ENCODE measurements at regions not wholly inside any gene's neighbourhood (a gene's known extent, or its start where the extent isn't known, plus 50 kb on each side); places are given as distances from the start of the nearest gene placed in this dataset.

DNA sequence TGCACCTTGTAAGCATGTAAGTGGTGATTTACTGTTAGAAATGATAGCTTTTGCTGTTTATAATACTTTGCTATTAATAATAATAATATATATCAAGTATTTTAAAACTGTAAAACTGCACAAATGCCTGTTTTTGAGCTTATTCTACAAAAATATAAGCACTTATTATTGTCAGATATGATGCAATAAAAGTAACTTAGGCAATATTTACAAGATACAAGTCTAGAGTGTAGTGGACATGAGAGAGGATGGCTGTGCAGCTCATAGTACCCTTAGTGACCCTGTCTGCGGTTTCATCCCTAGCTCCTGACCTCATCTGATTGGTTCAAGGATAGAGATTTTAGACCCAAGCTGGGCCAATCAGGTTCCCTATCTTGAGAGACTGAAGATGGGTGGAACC, 178.4 kb downstream of the MTX2 start:
- no peak for ATAC-seq (ENCODE audit: low read depth)
- Histone ChIP-seq H3K4me3 (ENCODE audit: severe bottlenecking) (no peak overlapping the region), H3K9me3 (ENCODE audit: severe bottlenecking) (no peaks in the 10 kb centered on the region), H3K36me3 (ENCODE audit: low read depth) (no peaks in the 10 kb centered on the region), H3K27ac (ENCODE audit: poor library complexity, severe bottlenecking) (no peak overlapping the region), H3K4me1 (ENCODE audit: insufficient read depth, poor library complexity, severe bottlenecking) (no peaks in the 10 kb centered on the region), H3K27me3 (ENCODE audit: insufficient read depth, poor library complexity, severe bottlenecking) (no peaks in the 10 kb centered on the region)
- no peak for DNase-seq (ENCODE audit: low spot score)
- TF ChIP-seq, protein P1, sequence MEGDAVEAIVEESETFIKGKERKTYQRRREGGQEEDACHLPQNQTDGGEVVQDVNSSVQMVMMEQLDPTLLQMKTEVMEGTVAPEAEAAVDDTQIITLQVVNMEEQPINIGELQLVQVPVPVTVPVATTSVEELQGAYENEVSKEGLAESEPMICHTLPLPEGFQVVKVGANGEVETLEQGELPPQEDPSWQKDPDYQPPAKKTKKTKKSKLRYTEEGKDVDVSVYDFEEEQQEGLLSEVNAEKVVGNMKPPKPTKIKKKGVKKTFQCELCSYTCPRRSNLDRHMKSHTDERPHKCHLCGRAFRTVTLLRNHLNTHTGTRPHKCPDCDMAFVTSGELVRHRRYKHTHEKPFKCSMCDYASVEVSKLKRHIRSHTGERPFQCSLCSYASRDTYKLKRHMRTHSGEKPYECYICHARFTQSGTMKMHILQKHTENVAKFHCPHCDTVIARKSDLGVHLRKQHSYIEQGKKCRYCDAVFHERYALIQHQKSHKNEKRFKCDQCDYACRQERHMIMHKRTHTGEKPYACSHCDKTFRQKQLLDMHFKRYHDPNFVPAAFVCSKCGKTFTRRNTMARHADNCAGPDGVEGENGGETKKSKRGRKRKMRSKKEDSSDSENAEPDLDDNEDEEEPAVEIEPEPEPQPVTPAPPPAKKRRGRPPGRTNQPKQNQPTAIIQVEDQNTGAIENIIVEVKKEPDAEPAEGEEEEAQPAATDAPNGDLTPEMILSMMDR (IDR thresholded peaks at IDR 0.05; ENCODE audit: poor library complexity, severe bottlenecking), result no peak

DNA sequence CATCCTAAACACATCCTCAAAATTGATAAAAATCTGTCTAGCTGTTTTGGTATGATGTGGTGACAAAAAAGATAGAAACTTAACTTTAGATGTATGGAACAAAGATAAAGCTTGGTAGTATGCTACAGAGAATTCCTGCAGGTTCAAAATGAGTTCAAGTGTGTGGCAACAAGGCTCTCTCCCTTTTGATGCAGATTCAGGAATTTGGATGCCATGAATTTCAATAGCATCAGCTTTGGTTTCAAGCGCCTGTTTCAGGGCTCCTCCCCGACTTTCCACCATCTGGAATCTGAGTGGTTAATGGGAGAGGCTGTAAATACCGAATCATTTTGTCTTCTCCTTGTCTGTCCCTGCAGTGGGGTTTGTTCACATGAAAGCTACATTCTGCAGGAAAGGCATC, 180.6 kb downstream of the MTX2 start:
- H3K9me3 ChIP-seq (ENCODE audit: severe bottlenecking), result no peaks in the 10 kb centered on the region
- no peak for ATAC-seq (ENCODE audit: low read depth)
- H3K27me3 ChIP-seq (ENCODE audit: insufficient read depth, poor library complexity, severe bottlenecking), result no peaks in the 10 kb centered on the region
- no peak overlapping the region for H3K27ac ChIP-seq (ENCODE audit: poor library complexity, severe bottlenecking)
- H3K36me3 ChIP-seq (ENCODE audit: low read depth), result no peaks in the 10 kb centered on the region
- TF ChIP-seq, protein P1 (IDR thresholded peaks at IDR 0.05; ENCODE audit: poor library complexity, severe bottlenecking), result no peak
- DNase-seq (ENCODE audit: low spot score), result no peak
- no peaks in the 10 kb centered on the region for H3K4me1 ChIP-seq (ENCODE audit: insufficient read depth, poor library complexity, severe bottlenecking)
- H3K4me3 ChIP-seq (ENCODE audit: severe bottlenecking), result no peak overlapping the region

DNA sequence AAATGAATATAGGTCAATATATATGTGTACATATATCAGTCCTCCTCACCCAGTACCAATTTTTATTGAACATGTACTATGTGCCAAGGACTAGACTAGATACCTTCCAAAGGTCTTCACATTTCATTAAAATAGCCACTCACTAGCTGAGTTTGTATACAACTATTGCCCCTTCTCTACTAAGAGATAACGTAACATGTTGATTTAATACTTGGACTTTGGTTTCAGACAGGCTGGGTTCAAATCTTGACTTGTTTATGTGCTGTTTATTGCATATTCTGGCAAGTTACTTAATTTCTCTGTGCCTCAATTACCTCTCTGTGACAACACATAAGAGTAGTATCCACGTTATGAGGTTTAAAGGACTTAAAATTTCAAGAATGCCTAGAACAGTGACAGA, 184.5 kb downstream of the MTX2 start:
- H3K9me3 ChIP-seq (ENCODE audit: severe bottlenecking), result no peaks in the 10 kb centered on the region
- no peak overlapping the region for H3K27ac ChIP-seq (ENCODE audit: poor library complexity, severe bottlenecking)
- TF ChIP-seq, protein P1 (IDR thresholded peaks at IDR 0.05; ENCODE audit: poor library complexity, severe bottlenecking), result no peak
- H3K27me3 ChIP-seq (ENCODE audit: insufficient read depth, poor library complexity, severe bottlenecking), result no peaks in the 10 kb centered on the region
- ATAC-seq (ENCODE audit: low read depth) (no peak), DNase-seq (ENCODE audit: low spot score) (no peak)
- H3K4me1 ChIP-seq (ENCODE audit: insufficient read depth, poor library complexity, severe bottlenecking), result peaks cover 5% of the 10 kb centered on the region
- H3K4me3 ChIP-seq (ENCODE audit: severe bottlenecking), result no peak overlapping the region
- H3K36me3 ChIP-seq (ENCODE audit: low read depth), result no peaks in the 10 kb centered on the region

DNA sequence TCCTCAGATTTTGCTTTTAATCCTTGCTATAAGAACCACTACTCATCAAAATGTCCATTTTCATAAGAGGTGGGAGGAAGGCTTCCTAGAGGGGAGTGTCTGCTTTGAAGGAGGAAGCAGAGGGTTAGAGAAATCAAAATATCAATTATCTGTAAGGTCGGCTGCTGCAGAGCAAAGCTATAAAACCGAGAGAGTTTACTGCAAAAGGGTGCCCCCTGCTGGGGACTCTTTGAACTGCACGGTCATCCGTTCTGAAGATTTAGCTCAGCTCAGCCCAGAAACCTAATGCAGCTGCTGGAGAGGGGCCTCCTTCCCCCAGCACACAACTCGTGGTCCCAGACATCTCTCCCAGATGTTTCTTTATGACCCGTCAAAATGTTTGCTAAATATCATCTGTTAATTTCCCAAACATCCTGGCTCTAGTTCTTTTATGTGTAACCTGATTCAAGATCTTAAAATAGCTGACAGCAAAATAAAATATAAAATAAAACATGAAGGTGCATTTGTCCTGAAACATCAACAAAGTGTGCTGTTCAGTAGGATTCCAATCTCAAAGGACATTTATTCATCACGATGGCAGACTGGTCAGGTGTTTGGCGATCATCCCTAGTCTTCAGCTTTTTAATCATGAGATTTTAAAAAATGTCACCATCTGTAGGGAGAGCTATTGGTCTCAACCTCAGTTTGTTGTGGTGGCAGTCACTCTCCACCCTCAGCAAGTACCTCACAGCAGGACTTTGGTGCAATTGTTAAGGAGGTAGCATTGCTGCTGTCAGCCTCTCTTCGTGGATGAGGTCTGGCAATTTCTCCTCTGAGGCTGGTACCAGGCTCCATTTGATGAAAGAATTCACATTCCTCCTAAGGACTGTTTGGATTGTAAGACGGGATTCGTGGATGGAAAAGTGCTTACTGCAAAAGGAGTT, 185.9 kb downstream of the MTX2 start:
- no peak overlapping the region for H3K27ac ChIP-seq (ENCODE audit: poor library complexity, severe bottlenecking)
- TF ChIP-seq, protein P1 (IDR thresholded peaks at IDR 0.05; ENCODE audit: poor library complexity, severe bottlenecking), result peak; percentile 94
- H3K27me3 ChIP-seq (ENCODE audit: insufficient read depth, poor library complexity, severe bottlenecking), result no peaks in the 10 kb centered on the region
- no peak overlapping the region for H3K4me3 ChIP-seq (ENCODE audit: severe bottlenecking)
- ATAC-seq (ENCODE audit: low read depth) (peak; percentile 63), DNase-seq (ENCODE audit: low spot score) (no peak)
- no peaks in the 10 kb centered on the region for H3K9me3 ChIP-seq (ENCODE audit: severe bottlenecking)
- peaks cover 5% of the 10 kb centered on the region for H3K4me1 ChIP-seq (ENCODE audit: insufficient read depth, poor library complexity, severe bottlenecking)
- H3K36me3 ChIP-seq (ENCODE audit: low read depth), result no peaks in the 10 kb centered on the region

DNA sequence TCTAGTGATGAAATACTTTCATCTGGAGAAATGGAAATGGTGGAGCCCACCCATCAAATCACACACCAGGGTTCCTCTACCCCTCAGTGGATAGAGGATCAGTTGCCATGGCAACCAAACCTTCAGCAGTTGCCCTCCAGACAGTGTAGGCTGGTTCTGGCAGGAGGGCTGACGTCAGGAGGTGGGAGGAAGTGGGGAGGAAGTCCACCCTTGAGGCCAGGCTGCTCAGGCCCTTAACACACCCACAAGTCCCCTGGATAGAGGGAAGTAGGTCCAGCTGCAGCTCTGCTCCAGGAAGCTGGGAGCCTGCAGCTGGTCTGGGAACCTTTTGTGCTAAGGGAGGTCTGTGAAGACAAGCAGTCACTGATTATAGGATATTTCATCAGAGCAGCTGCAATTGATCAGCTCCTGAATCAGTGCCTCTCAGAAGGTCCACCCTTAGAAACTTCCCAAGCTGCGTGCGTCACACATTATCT, 186.6 kb downstream of the MTX2 start:
- peaks cover 7% of the 10 kb centered on the region for H3K4me1 ChIP-seq (ENCODE audit: insufficient read depth, poor library complexity, severe bottlenecking)
- TF ChIP-seq, protein P1 (IDR thresholded peaks at IDR 0.05; ENCODE audit: poor library complexity, severe bottlenecking), result no peak
- no peaks in the 10 kb centered on the region for H3K9me3 ChIP-seq (ENCODE audit: severe bottlenecking)
- no peaks in the 10 kb centered on the region for H3K36me3 ChIP-seq (ENCODE audit: low read depth)
- DNase-seq (ENCODE audit: low spot score), result no peak
- no peak overlapping the region for H3K4me3 ChIP-seq (ENCODE audit: severe bottlenecking)
- no peak for ATAC-seq (ENCODE audit: low read depth)
- H3K27me3 ChIP-seq (ENCODE audit: insufficient read depth, poor library complexity, severe bottlenecking), result no peaks in the 10 kb centered on the region
- H3K27ac ChIP-seq (ENCODE audit: poor library complexity, severe bottlenecking), result no peak overlapping the region

Measured in RWPE2 (cell line).